Lung microvascular endothelial cell (primary cell): ENCODE measurements at regions not wholly inside any gene's neighbourhood (a gene's known extent, or its start where the extent isn't known, plus 50 kb on each side); places are given as distances from the start of the nearest gene placed in this dataset.
"Not testable (repeated sequence)": the region's sequence is repeated elsewhere in the genome, so short reads cannot be mapped to it uniquely, and the experiment has no call there.

Experiments used
- DNase-seq, 2 donors: peaks; one replicate each; pipeline versions ENCODE4 v3.0.0 to v3.0.0-alpha.2; 2010; ENCODE audit warnings: low read depth in 2 of 2

- peak in 1 of 2 donors; percentile 20 for DNase-seq
These were observed 517.6 kb upstream of the ATP2B1 start for GRCh38 chr12:90226211-90226610.

DNA sequence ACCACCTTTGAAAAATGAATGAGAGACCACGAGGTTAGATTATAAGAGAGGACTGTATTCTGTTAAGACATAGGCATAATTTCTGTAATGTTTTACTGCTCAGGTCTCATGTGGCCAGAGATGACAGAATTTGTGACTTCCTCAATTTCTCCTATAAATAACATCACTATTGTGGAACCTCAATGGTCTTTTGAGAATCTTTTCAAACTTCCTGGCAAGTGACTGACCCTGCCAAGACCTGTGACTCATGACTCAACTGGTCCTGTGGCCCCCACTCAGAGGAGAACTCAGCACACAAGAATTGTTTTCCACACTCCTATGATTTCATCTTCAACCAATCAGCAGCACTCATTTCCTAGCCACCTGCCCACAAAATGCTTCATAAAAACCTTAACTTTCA lies 508.2 kb upstream of the ATP2B1 start:
- peak in 1 of 2 donors; percentile 76 for DNase-seq

DNA sequence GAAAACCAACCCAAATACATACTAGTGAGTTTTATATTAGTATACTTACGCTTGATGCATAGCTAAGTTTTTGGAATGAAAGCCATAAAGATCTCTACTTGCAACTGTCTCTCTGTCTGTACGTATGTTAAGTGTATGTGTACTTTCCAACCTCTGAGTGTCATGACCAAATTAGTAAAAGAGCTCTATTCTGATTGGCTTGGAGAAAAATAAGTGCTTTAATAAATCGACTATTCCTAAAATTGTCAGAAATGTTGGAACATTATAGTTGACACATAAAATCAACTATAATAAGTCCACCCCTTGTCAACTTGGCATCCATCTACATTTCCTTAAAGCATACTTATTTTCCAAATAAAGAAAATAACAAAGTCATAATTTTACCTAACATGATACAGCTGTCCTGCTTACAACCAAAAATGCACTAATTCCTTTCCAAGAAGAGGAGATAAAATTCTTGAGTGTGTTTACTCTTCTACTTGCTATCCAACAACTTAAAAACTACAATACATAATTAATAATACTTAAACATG lies 507.4 kb upstream of the ATP2B1 start:
- DNase-seq, result no peak

DNA sequence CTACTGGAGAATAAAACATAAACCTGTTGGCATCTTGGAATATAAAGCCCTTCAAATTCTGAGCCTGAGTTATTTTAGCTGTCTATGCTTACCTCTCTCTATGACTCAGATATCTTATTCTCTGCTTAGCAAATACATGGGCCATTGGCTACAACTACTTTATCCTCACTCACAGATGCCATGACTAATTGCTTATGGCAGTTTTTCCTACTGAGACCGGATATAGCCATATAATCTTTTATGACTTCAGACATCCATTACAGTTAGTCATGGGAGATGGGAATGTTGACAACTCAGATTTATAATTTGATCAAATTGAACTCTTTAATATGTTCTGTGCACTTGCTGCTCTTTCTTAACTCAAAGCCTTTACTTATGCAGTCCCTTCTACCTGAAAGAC lies 502.4 kb upstream of the ATP2B1 start:
- peak; percentile 19 to 95 for DNase-seq

GRCh38 chr12:90209029-90209428 lies 500.4 kb upstream of the ATP2B1 start:
- DNase-seq, result no peak

DNA sequence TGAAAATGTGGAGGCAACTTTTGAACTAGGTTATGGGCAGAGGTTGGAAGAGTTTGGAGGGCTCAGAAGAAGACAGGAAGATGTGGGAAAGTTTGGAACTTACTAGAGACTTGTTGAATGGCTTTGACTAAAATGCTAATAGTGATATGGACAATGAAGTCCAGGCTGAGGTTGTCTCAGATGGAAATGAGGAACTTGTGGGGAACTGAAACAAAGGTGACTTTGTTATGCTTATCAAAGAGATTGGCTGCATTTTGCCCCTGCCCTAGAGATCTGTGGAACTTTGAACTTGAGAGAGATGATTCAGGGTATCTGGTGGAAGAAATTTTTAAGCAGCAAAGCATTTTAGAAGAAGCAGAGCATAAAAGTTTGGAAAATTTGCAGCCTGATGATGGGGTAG lies 499.7 kb upstream of the ATP2B1 start:
- DNase-seq, result not testable (repeated sequence)

DNA sequence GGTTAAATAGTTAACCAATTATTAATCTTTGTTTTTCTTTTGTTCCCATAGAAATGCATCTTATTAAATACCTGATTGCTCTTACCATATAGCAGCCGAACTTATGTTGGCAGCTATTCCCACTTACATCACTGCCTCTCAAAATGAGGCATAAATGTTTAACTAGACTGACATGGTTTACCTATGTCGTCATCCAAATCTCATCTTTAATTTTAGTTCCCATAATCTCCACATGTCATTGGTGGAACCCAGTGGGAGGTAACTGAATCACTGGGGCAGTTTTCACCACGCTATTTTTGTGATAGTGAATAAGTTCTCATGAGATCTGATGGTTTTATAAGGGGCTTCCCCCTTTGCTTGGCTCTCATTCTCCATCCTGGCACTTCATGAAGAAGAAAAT lies 499.2 kb upstream of the ATP2B1 start:
- DNase-seq, result no peak

DNA sequence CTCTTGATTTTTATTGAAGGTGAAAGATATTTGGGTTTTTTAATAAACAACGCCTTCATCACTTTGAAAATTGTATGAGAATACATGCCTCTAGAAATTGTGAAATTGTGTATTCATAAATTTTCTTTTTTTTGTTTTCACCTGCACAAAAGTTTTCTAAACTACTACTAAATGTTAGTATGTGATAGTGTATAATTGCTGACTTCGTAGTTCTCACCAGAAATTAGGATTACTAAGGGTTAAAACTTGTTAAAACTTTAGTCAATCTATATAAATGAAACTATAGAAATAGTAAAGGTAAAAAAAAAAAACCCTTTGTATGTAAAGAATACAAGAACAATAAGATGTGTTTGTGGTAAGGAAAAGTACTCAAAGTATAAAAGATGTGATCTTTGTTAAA lies 496.5 kb upstream of the ATP2B1 start:
- DNase-seq, result no peak

GRCh38 chr12:90203556-90203955 lies 494.9 kb upstream of the ATP2B1 start:
- no peak for DNase-seq

- peak; percentile 75 to 96 for DNase-seq
These were observed 490.4 kb upstream of the ATP2B1 start for GRCh38 chr12:90199006-90199405.

DNA sequence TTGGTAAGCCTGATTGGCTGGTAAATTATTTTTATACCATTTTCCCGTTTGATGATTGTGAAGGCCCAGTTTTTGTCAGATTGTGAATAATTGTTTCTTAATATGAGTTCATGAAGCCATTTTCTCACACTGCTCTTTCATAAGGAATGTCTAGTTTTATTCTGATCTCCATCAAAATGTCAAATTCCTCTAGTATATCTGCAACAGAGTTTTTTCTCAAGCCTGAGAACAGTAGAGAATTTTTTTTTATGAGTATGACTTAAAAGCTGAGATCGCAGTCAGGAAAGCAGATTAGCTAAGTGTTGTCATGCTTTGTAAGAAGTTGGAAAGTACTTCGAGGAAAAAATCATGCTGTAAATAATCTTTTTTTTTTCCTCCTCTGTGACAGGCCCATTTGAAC lies 484.9 kb upstream of the ATP2B1 start:
- peak in 1 of 2 donors; percentile 17 for DNase-seq

GRCh38 chr12:90188857-90189256 lies 480.2 kb upstream of the ATP2B1 start:
- DNase-seq, result no peak

GRCh38 chr12:90183201-90183600 lies 474.6 kb upstream of the ATP2B1 start:
- DNase-seq, result no peak

GRCh38 chr12:90181216-90181615 lies 472.6 kb upstream of the ATP2B1 start:
- DNase-seq, result no peak

DNA sequence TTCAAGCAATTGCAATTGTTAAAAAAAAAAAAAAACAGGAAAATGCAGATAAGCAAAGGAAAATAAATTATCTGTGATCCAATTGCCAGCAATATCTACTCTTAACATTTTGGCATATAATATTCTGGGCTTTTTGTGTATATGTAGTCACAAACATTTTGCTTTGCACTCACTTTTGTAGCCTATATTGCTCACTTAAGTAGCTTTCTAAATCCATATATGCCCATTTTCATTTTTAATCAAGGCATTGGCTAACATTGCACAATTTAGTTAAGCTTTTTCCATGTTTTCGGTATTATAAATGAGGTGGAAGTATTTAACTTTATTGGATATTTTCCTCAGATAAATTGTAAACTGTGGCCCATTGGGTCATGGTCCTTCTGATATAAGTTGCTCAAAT lies 466.3 kb upstream of the ATP2B1 start:
- DNase-seq, result no peak

- peak; percentile 17 to 18 for DNase-seq
These were observed 465.5 kb upstream of the ATP2B1 start for GRCh38 chr12:90174198-90174510.

- DNase-seq, result no peak
These were observed 465.0 kb upstream of the ATP2B1 start for GRCh38 chr12:90173499-90174197.

GRCh38 chr12:90172524-90172923 lies 463.9 kb upstream of the ATP2B1 start:
- DNase-seq, result no peak

GRCh38 chr12:90170740-90171139 lies 462.1 kb upstream of the ATP2B1 start:
- DNase-seq, result no peak

GRCh38 chr12:90167518-90168208 lies 459.0 kb upstream of the ATP2B1 start:
- no peak for DNase-seq

DNA sequence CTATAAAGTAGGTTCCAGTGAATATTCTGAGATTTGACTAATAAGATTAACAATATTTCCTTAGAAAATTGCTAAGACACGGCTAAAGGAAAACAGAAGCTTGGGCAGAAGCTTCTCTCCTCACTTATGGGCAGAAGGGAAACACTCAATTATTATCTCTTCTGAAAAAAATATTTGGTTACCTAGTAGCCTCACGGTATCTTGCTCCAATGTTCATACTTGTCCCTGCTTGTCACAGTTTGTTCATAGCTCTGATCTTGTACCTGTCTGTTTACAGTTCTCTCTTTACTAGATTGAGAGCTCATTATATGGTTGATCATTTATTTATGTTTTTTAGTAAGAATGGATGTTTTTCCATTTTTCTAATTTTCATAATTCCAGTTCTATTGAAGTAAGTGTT lies 458.0 kb upstream of the ATP2B1 start:
- no peak for DNase-seq

DNA sequence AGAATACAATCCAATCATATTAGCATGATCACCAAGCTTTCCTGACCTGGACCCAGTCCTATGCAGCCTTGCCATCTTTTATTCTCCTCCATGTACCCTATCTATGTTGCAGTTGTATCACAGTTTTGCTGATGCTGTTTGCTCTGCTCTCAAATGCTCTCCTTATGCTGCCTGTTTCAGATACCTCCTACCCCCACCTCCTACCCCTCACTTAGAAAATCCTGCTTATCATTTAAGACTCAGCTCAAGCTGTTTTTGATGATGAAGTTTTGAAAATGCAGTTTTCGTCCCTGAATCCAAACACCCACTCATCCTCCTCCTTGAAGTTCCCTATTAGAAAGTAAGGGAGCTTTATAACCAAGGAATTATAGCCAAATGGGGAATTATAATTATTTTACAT lies 457.4 kb upstream of the ATP2B1 start:
- no peak for DNase-seq

- DNase-seq, result no peak
These were observed 455.3 kb upstream of the ATP2B1 start for GRCh38 chr12:90163975-90164374.
